Adrenal gland (tissue), 9 donors: ENCODE measurements at regions not wholly inside any gene's neighbourhood (a gene's known extent, or its start where the extent isn't known, plus 50 kb on each side); places are given as distances from the start of the nearest gene placed in this dataset.

Experiments used
- DNase-seq, 7 donors: peaks; one replicate each; pipeline ENCODE4 v3.0.0-alpha.2; 2019 to 2020
- H3K27ac ChIP-seq, 5 donors: fragments of 200-600 bp; sonication (generic) in 4 of 5; 1 replicate in 3 of 5; 2 replicates in 2 of 5; pipeline versions ENCODE4 v1.5.1 to v1.8.0; 2016 to 2020; ENCODE audit warnings: mild to moderate bottlenecking in 1 of 5
- H3K27me3 ChIP-seq: fragments of 200-600 bp; 2 replicates; pipeline ENCODE4 v1.8.0; 2021
- H3K36me3 ChIP-seq, 2 donors: fragments of 200-600 bp; replicated peaks in 1 of 2; 1 replicate in 1 of 2; 2 replicates in 1 of 2; pipeline versions ENCODE4 v1.5.1 to v1.8.0; 2018 to 2022
- H3K4me1 ChIP-seq, 2 donors: fragments of 200-600 bp; replicated peaks in 1 of 2; 1 replicate in 1 of 2; 2 replicates in 1 of 2; pipeline versions ENCODE4 v1.5.1 to v1.8.0; 2018 to 2021
- H3K4me3 ChIP-seq, 4 donors: fragments of 200-600 bp; sonication (generic) in 3 of 4; one replicate each; pipeline ENCODE4 v1.5.1; 2016 to 2018
- H3K9me3 ChIP-seq, 3 donors: fragments of 200-600 bp; sonication (generic) in 1 of 3; replicated peaks in 1 of 3; 1 replicate in 2 of 3; 2 replicates in 1 of 3; pipeline versions ENCODE4 v1.5.1 to v1.8.0; 2016 to 2021
- CTCF ChIP-seq, 6 experiments: fragments of 450-650 bp in 4 of 6; fragments of 200-600 bp in 2 of 6; sonication (generic) in 1 of 6; IDR thresholded peaks; 1 replicate in 5 of 6; 2 replicates in 1 of 6; pipeline versions ENCODE4 v1.5.1 to v1.8.0; 2016 to 2021; ENCODE audit warnings: antibody characterized with exemption in 6 of 6, mild to moderate bottlenecking in 2 of 6, moderate library complexity in 1 of 6
- POLR2A ChIP-seq, 2 donors: fragments of 450-650 bp; IDR thresholded peaks; one replicate each; pipeline ENCODE4 v1.6.1; 2017; ENCODE audit warnings: antibody characterized with exemption in 2 of 2, mild to moderate bottlenecking in 2 of 2, moderate library complexity in 1 of 2
- WGBS, 4 donors: extraction: QIAGEN DNeasy Blood & Tissue Kit in 2 of 4; methylation state at CpG; one replicate each; pipeline versions ENCODE4 v1.1.5 to v1.1.7; 2013 to 2017; 5-methylcytosine and 5-hydroxymethylcytosine counted together
- intact Hi-C, 2 donors: fragments of 100-400 bp; cut with DNase I; formaldehyde crosslinking; loops; one replicate each; pipeline versions ENCODE4 v1.14.1 to v1.15.0; 2022 to 2023
- donor health status: healthy with polysubstance abuse.
- donor health status: Bipolar disorder and iron deficiency.
- donor health status: DM: yes; HTN: yes; CAD: no.
- donor health status: DM: no; HTN: no; CAD: no.
- donor health status: DM: no; HTN: no; CAD: no.

- intact Hi-C loops: no loop called here
- Histone ChIP-seq H3K27me3 (no peaks in the 10 kb centered on the region), H3K36me3 (no peaks in the 10 kb centered on the region), H3K4me3 (no peak overlapping the region), H3K9me3 (no peaks in the 10 kb centered on the region), H3K27ac (no peak overlapping the region), H3K4me1 (no peaks in the 10 kb centered on the region)
- TF ChIP-seq POLR2A (IDR thresholded peaks at IDR 0.05): no peak
- no peak for TF ChIP-seq CTCF (IDR thresholded peaks at IDR 0.05)
- DNase-seq: no peak
- 67 to 75% (median 69%) methylated on average over 4 of the region's 4 CpGs for WGBS, 4 donors
Observed at GRCh38 chr3:6509576-6509975, 351.3 kb upstream of the GRM7 start.

GRCh38 chr3:6510713-6511112, 350.2 kb upstream of the GRM7 start:
- no peaks in the 10 kb centered on the region for H3K9me3 ChIP-seq
- intact Hi-C loops: no loop called here
- 36 to 50% (median 42%) methylated on average over 1 of the region's 1 CpG for WGBS, 4 donors
- no peak overlapping the region for H3K27ac ChIP-seq
- H3K36me3 ChIP-seq: no peaks in the 10 kb centered on the region
- TF ChIP-seq POLR2A (IDR thresholded peaks at IDR 0.05) (no peak), CTCF (IDR thresholded peaks at IDR 0.05) (no peak)
- no peaks in the 10 kb centered on the region for H3K4me1 ChIP-seq
- DNase-seq: no peak
- no peak overlapping the region for H3K4me3 ChIP-seq
- H3K27me3 ChIP-seq: no peaks in the 10 kb centered on the region

GRCh38 chr3:6512172-6512800, 348.6 kb upstream of the GRM7 start:
- no peak overlapping the region for H3K27ac ChIP-seq
- H3K36me3 ChIP-seq: no peaks in the 10 kb centered on the region
- no peak overlapping the region for H3K4me3 ChIP-seq
- DNase-seq: no peak
- H3K27me3 ChIP-seq: no peaks in the 10 kb centered on the region
- intact Hi-C loops: no loop called here
- no peaks in the 10 kb centered on the region for H3K9me3 ChIP-seq
- WGBS, 4 donors: 49 to 59% (median 52%) methylated on average over 2 of the region's 2 CpGs
- H3K4me1 ChIP-seq: no peaks in the 10 kb centered on the region
- no peak for TF ChIP-seq POLR2A (IDR thresholded peaks at IDR 0.05)

GRCh38 chr3:6516143-6516542, 344.8 kb upstream of the GRM7 start:
- no peaks in the 10 kb centered on the region for H3K36me3 ChIP-seq

More at GRCh38 chr3:6516143-6516542, 344.8 kb upstream of the GRM7 start:
- DNase-seq: no peak
- H3K27me3 ChIP-seq: no peaks in the 10 kb centered on the region
- H3K4me1 ChIP-seq: no peaks in the 10 kb centered on the region
- H3K27ac ChIP-seq: no peak overlapping the region
- no peaks in the 10 kb centered on the region for H3K9me3 ChIP-seq
- H3K4me3 ChIP-seq: no peak overlapping the region
- intact Hi-C loops: no loop called here
- TF ChIP-seq CTCF (IDR thresholded peaks at IDR 0.05) (no peak), POLR2A (IDR thresholded peaks at IDR 0.05) (no peak)
